ENCODE measurements at regions not wholly inside any gene's neighbourhood (a gene's known extent, or its start where the extent isn't known, plus 50 kb on each side); places are given as distances from the start of the nearest gene placed in this dataset.

DNA sequence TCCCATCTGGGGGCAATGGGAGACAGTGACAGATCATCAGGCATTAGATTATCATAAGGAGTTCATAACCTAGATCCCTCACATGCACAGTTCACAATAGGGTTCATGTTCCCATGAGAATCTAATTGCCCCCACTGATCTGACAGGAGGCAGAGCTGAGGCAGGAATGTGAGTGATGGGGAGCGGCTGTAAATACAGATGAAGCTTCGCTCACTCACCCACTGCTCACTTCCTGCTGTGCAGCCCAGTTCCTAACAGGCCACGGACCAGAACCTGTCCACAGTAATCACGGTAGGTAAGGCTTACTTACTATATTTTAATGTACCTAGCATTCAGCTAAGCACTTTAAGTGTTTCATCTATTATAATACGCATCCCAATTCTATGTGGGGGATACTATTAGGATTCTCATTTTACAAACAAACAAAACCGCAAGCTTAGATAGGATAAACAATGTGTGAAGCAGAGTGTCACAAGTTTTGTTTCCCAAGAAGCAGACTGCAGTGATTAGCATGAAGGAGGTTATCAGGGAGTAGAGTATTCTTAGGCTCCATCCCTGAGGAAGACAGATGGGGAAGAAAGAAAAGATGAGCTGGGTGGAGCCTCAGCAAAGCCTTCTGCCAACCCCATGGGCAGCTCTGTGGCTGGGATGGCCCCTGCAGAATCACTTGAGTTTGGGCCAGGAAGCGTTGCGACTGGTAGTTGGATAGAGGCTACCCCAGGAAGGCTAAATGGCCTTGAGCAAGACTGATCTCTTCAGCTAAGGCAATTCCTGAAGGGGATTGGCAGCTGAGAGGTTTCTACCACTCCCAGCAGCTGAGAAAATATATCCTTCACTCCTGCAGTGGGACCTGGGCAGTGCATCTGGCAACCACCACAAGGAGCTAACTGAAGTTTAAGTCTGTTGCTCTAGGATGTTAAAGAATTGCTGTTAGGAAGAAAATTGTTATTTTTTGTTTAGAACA is 133.1 kb downstream of the MREG start:
- Histone ChIP-seq H3K27me3 (no peaks in the 10 kb centered on the region), H3K4me1 (peaks cover 0 to 4% (median 0%) of the 10 kb centered on the region in 3 donors), H3K4me3 (no peak overlapping the region), H3K36me3 (no peaks in the 10 kb centered on the region), H3K9me3 (no peaks in the 10 kb centered on the region), H3K27ac (no peak overlapping the region)
- DNase-seq, result no peak
- intact Hi-C loops (cut with DNase I), result no loop called here
- WGBS, 2 donors, result 66 to 87% methylated on average over 8 of the region's 8 CpGs
- TF ChIP-seq POLR2A (IDR thresholded peaks at IDR 0.05), result no peak
- TF ChIP-seq, protein P1, sequence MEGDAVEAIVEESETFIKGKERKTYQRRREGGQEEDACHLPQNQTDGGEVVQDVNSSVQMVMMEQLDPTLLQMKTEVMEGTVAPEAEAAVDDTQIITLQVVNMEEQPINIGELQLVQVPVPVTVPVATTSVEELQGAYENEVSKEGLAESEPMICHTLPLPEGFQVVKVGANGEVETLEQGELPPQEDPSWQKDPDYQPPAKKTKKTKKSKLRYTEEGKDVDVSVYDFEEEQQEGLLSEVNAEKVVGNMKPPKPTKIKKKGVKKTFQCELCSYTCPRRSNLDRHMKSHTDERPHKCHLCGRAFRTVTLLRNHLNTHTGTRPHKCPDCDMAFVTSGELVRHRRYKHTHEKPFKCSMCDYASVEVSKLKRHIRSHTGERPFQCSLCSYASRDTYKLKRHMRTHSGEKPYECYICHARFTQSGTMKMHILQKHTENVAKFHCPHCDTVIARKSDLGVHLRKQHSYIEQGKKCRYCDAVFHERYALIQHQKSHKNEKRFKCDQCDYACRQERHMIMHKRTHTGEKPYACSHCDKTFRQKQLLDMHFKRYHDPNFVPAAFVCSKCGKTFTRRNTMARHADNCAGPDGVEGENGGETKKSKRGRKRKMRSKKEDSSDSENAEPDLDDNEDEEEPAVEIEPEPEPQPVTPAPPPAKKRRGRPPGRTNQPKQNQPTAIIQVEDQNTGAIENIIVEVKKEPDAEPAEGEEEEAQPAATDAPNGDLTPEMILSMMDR (IDR thresholded peaks at IDR 0.05), result no peak

DNA sequence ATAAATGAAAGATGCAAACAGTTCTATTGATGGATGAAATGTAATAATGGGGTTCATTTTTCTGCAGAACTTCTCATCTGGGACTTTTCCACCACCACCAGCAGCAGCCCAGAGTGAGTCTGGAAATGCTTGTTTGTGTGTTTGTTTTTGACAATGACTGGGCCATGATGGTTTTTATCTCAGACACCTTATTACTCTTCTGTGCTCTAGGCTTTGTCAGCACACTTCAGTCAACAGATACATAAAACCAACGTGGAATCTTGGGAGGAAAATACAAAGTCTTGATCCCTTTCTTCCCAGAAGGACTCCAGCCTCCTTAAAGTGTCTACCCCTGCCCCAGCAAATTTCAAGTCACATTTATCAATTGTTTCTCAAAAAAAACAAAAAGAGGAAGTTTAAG is 134.0 kb downstream of the MREG start:
- DNase-seq, result no peak
- 39 to 47% methylated on average over 1 of the region's 1 CpG for WGBS, 2 donors

DNA sequence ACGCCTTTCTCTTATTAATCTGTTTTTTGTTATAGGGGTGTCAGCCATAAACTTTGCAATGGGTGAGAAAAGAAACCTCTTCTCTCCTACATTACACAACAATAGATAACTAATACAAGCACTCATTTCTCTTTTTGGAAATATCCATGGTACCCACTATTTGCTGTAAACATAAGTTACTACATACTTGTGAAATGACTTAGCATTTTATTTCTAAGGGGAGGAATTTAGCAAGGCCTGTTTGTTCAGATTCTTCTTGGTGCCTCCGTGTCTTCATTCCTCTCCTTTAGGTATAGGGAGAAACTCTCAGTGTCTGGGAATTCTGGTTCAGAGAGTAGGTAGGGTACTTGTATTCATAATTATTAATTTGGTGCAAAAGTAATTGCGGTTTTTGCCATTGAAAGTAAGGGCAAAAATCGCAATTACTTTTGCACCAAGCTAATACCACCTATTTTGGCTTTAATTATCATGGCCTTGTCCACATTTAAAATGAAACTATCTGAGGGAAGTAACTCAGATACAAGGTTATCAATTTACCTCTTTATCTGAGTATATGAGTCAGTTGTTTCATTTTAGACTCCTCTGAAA is 134.8 kb downstream of the MREG start:
- no peak overlapping the region for H3K27ac ChIP-seq
- H3K4me1 ChIP-seq, result peaks cover 0 to 4% (median 0%) of the 10 kb centered on the region in 3 donors
- 70 to 72% methylated on average over 4 of the region's 4 CpGs for WGBS, 2 donors
- H3K27me3 ChIP-seq, result no peaks in the 10 kb centered on the region
- no peak overlapping the region for H3K4me3 ChIP-seq
- no peaks in the 10 kb centered on the region for H3K9me3 ChIP-seq
- no peak for TF ChIP-seq POLR2A (IDR thresholded peaks at IDR 0.05)
- TF ChIP-seq, protein P1 (IDR thresholded peaks at IDR 0.05), result no peak
- DNase-seq, result no peak
- intact Hi-C loops (cut with DNase I), result no loop called here
- H3K36me3 ChIP-seq, result no peaks in the 10 kb centered on the region

More for the DNA sequence above, 134.0 kb downstream of the MREG start:
- no peak for TF ChIP-seq POLR2A (IDR thresholded peaks at IDR 0.05)
- TF ChIP-seq, protein P1 (IDR thresholded peaks at IDR 0.05), result no peak
- no peak overlapping the region for H3K27ac ChIP-seq
- no peaks in the 10 kb centered on the region for H3K27me3 ChIP-seq
- intact Hi-C loops (cut with DNase I), result no loop called here
- H3K36me3 ChIP-seq, result no peaks in the 10 kb centered on the region
- no peaks in the 10 kb centered on the region for H3K9me3 ChIP-seq
- H3K4me3 ChIP-seq, result no peak overlapping the region
- peaks cover 0 to 4% (median 0%) of the 10 kb centered on the region in 3 donors for H3K4me1 ChIP-seq

DNA sequence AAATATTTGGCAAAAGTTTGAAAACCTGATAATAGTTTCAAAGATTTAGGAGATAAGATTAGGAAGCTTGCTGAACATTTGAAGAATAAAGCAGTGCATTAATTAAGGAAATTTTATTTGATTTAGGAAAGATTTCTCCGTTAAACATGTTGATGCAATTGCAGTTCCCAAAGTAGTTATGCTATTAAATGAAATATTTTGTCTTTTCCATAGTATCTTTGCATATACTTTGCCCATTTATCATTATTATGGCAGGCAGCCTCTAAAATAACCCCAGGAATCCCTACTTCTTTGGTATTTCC is 136.5 kb downstream of the MREG start:
- DNase-seq, result no peak
- peaks cover 0 to 4% (median 0%) of the 10 kb centered on the region in 3 donors for H3K4me1 ChIP-seq
- no peaks in the 10 kb centered on the region for H3K27me3 ChIP-seq
- no peak for TF ChIP-seq POLR2A (IDR thresholded peaks at IDR 0.05)
- TF ChIP-seq, protein P1 (IDR thresholded peaks at IDR 0.05), result no peak
- no peak overlapping the region for H3K27ac ChIP-seq
- intact Hi-C loops (cut with DNase I), result no loop called here
- H3K9me3 ChIP-seq, result no peaks in the 10 kb centered on the region
- H3K4me3 ChIP-seq, result no peak overlapping the region
- WGBS, 2 donors, result 59 to 67% methylated on average over 1 of the region's 1 CpG
- H3K36me3 ChIP-seq, result no peaks in the 10 kb centered on the region
